Suprapubic skin (tissue), 4 donors: ENCODE measurements at regions not wholly inside any gene's neighbourhood (a gene's known extent, or its start where the extent isn't known, plus 50 kb on each side); places are given as distances from the start of the nearest gene placed in this dataset.

ENCODE experiments used
- DNase-seq, 2 donors: peaks; one replicate each; pipeline ENCODE4 v3.0.0-alpha.2; 2019; ENCODE audit warnings: low spot score in 2 of 2
- H3K27ac ChIP-seq: fragments of 200-600 bp; sonication (generic); one replicate; pipeline ENCODE4 v1.5.1; 2019
- H3K27me3 ChIP-seq: fragments of 200-600 bp; sonication (generic); one replicate; pipeline ENCODE4 v1.5.1; 2019
- H3K36me3 ChIP-seq: fragments of 200-600 bp; sonication (generic); one replicate; pipeline ENCODE4 v1.5.1; 2019
- H3K4me1 ChIP-seq: fragments of 200-600 bp; sonication (generic); one replicate; pipeline ENCODE4 v1.5.1; 2019
- H3K4me3 ChIP-seq: fragments of 200-600 bp; sonication (generic); one replicate; pipeline ENCODE4 v1.5.1; 2019; ENCODE audit warnings: mild to moderate bottlenecking
- H3K9me3 ChIP-seq: fragments of 200-600 bp; sonication (generic); one replicate; pipeline ENCODE4 v1.5.1; 2019
- EP300 ChIP-seq: sonication (generic); formaldehyde crosslinking; IDR thresholded peaks from one replicate; pipeline ENCODE4 v1.6.1; 2017; ENCODE audit warnings: antibody characterized with exemption
- POLR2A ChIP-seq, 2 donors: fragments of 450-650 bp; IDR thresholded peaks; one replicate each; pipeline ENCODE4 v1.6.1; 2017; ENCODE audit warnings: antibody characterized with exemption in 2 of 2, mild to moderate bottlenecking in 2 of 2, moderate library complexity in 2 of 2
- POLR2AphosphoS5 ChIP-seq, 3 donors: sonication (generic); formaldehyde crosslinking; IDR thresholded peaks; one replicate each; pipeline ENCODE4 v1.6.1; 2017; ENCODE audit warnings: antibody characterized with exemption in 3 of 3
- WGBS: methylation state at CpG from one replicate; pipeline ENCODE4 v1.1.5; 2018; 5-methylcytosine and 5-hydroxymethylcytosine counted together
- TF ChIP-seq, protein P1 (sequence below), 2 donors: fragments of 200-600 bp in 1 of 2; fragments of 450-650 bp in 1 of 2; sonication (generic) in 1 of 2; IDR thresholded peaks; one replicate each; pipeline ENCODE4 v1.5.1; 2016 to 2019; ENCODE audit warnings: antibody characterized with exemption in 2 of 2, mild to moderate bottlenecking in 1 of 2, moderate library complexity in 1 of 2

GRCh38 chr1:81455481-81455880 is 345.3 kb upstream of the ADGRL2 start:
- WGBS: 83% methylated on average over 4 of the region's 4 CpGs
- Histone ChIP-seq H3K27me3 (no peaks in the 10 kb centered on the region), H3K27ac (no peak overlapping the region), H3K9me3 (no peaks in the 10 kb centered on the region), H3K4me3 (no peak overlapping the region), H3K36me3 (no peaks in the 10 kb centered on the region), H3K4me1 (no peaks in the 10 kb centered on the region)
- no peak for TF ChIP-seq EP300
- no peak for TF ChIP-seq POLR2A (IDR thresholded peaks at IDR 0.05)
- TF ChIP-seq, protein P1, sequence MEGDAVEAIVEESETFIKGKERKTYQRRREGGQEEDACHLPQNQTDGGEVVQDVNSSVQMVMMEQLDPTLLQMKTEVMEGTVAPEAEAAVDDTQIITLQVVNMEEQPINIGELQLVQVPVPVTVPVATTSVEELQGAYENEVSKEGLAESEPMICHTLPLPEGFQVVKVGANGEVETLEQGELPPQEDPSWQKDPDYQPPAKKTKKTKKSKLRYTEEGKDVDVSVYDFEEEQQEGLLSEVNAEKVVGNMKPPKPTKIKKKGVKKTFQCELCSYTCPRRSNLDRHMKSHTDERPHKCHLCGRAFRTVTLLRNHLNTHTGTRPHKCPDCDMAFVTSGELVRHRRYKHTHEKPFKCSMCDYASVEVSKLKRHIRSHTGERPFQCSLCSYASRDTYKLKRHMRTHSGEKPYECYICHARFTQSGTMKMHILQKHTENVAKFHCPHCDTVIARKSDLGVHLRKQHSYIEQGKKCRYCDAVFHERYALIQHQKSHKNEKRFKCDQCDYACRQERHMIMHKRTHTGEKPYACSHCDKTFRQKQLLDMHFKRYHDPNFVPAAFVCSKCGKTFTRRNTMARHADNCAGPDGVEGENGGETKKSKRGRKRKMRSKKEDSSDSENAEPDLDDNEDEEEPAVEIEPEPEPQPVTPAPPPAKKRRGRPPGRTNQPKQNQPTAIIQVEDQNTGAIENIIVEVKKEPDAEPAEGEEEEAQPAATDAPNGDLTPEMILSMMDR (IDR thresholded peaks at IDR 0.05): no peak
- no peak for TF ChIP-seq POLR2AphosphoS5 (IDR thresholded peaks at IDR 0.05)
- no peak for DNase-seq

DNA sequence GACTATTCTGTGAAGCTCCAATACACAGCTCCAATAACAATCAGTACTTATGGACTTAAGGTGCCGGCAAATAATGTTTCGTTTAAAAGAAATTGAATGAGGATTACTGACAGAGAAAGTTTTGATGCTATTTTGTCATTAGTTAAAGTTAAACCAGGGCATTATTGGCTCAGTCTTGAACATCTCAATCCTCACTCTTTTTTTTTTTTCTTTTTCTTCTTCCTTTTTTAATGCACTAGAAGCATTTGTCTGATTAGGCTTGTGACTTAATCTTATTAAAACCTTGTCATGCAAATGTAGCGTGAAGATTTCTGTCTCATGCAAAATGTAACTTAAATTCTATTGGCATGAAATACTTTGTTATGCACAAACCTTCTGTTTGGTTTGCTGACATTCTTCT is 346.8 kb upstream of the ADGRL2 start:
- no peaks in the 10 kb centered on the region for H3K9me3 ChIP-seq
- no peaks in the 10 kb centered on the region for H3K4me1 ChIP-seq
- H3K36me3 ChIP-seq: no peaks in the 10 kb centered on the region
- H3K4me3 ChIP-seq: no peak overlapping the region
- DNase-seq: no peak
- 98% methylated on average over 3 of the region's 3 CpGs for WGBS
- H3K27ac ChIP-seq: no peak overlapping the region
- TF ChIP-seq EP300: no peak
- no peaks in the 10 kb centered on the region for H3K27me3 ChIP-seq

GRCh38 chr1:81453367-81453703 is 347.4 kb upstream of the ADGRL2 start:
- Histone ChIP-seq H3K9me3 (no peaks in the 10 kb centered on the region), H3K27me3 (no peaks in the 10 kb centered on the region), H3K27ac (no peak overlapping the region), H3K4me1 (no peaks in the 10 kb centered on the region), H3K36me3 (no peaks in the 10 kb centered on the region), H3K4me3 (no peak overlapping the region)
- 63% methylated on average over 2 of the region's 2 CpGs for WGBS
- DNase-seq: no peak
- TF ChIP-seq POLR2A (IDR thresholded peaks at IDR 0.05) (no peak), POLR2AphosphoS5 (IDR thresholded peaks at IDR 0.05) (no peak)
- TF ChIP-seq, protein P1 (IDR thresholded peaks at IDR 0.05): no peak

DNA sequence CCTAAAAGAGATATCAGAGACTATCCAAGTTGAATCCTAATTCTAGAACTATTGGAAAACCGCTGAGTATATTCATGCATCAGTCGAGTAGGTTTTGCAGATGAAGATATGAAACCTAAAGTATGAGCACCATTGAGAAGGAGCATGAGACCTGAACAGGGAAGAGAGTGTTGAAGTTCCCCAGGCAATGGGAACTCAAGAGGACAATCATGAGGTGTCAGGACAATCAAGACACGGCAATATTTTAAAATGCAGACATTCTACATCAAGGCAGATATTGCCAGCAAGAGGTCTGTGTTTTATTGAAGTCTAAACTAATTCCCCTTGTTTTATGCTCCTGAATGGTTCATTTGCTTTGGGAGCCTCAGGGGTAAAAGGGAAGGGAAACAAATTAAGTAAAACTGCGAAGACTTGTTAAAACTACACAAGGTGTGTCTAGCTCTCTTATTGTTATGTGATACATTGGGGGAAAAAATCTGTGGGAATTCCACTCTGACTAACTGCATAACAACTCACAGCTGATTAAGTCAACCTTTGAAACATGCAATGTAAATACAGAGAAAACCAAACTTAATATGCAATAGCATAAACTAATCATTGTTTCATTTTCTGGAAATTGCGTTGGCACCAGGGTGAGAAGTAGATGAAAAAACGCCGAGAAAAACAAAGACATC is 347.9 kb upstream of the ADGRL2 start:
- Histone ChIP-seq H3K4me3 (no peak overlapping the region), H3K27ac (no peak overlapping the region), H3K9me3 (no peaks in the 10 kb centered on the region), H3K27me3 (no peaks in the 10 kb centered on the region), H3K4me1 (no peaks in the 10 kb centered on the region), H3K36me3 (no peaks in the 10 kb centered on the region)
- TF ChIP-seq POLR2A (IDR thresholded peaks at IDR 0.05) (no peak), EP300 (no peak), POLR2AphosphoS5 (IDR thresholded peaks at IDR 0.05) (no peak)
- TF ChIP-seq, protein P1 (IDR thresholded peaks at IDR 0.05): no peak
- no peak for DNase-seq
- 66% methylated on average over 7 of the region's 7 CpGs for WGBS

DNA sequence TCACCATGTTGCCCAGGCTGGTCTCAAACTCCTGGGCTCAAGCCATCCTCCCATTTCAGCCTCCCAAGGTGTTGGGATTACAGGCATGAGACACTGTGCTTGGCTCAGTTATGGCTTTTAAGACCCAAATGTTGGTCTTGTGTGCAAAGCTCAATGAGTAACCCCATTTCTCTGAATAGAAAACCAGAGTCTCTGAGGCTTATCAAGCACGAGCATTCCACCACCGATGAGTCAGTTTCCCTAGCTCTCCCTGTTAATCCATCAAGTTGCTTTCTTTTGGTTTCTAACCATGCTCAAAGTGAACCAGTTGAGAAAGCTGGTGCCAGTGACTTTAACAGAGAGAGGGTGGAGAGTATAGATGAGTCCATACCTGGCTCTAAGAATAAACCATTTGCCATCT is 350.9 kb upstream of the ADGRL2 start:
- Histone ChIP-seq H3K36me3 (no peaks in the 10 kb centered on the region), H3K27me3 (no peaks in the 10 kb centered on the region), H3K9me3 (no peaks in the 10 kb centered on the region), H3K4me1 (no peaks in the 10 kb centered on the region), H3K4me3 (no peak overlapping the region), H3K27ac (no peak overlapping the region)
- WGBS: 100% methylated on average over 2 of the region's 2 CpGs
- no peak for DNase-seq
- TF ChIP-seq POLR2AphosphoS5 (IDR thresholded peaks at IDR 0.05): no peak

GRCh38 chr1:81446000-81446669 is 354.6 kb upstream of the ADGRL2 start:
- Histone ChIP-seq H3K4me3 (no peak overlapping the region), H3K27ac (no peak overlapping the region), H3K27me3 (no peaks in the 10 kb centered on the region), H3K36me3 (no peaks in the 10 kb centered on the region), H3K4me1 (no peaks in the 10 kb centered on the region), H3K9me3 (no peaks in the 10 kb centered on the region)
- DNase-seq: no peak
- TF ChIP-seq POLR2AphosphoS5 (IDR thresholded peaks at IDR 0.05) (no peak), POLR2A (IDR thresholded peaks at IDR 0.05) (no peak), EP300 (no peak)
- TF ChIP-seq, protein P1 (IDR thresholded peaks at IDR 0.05): no peak
- 42% methylated on average over 9 of the region's 9 CpGs for WGBS
